ENCODE measurements at regions not wholly inside any gene's neighbourhood (a gene's known extent, or its start where the extent isn't known, plus 50 kb on each side); places are given as distances from the start of the nearest gene placed in this dataset.

DNA sequence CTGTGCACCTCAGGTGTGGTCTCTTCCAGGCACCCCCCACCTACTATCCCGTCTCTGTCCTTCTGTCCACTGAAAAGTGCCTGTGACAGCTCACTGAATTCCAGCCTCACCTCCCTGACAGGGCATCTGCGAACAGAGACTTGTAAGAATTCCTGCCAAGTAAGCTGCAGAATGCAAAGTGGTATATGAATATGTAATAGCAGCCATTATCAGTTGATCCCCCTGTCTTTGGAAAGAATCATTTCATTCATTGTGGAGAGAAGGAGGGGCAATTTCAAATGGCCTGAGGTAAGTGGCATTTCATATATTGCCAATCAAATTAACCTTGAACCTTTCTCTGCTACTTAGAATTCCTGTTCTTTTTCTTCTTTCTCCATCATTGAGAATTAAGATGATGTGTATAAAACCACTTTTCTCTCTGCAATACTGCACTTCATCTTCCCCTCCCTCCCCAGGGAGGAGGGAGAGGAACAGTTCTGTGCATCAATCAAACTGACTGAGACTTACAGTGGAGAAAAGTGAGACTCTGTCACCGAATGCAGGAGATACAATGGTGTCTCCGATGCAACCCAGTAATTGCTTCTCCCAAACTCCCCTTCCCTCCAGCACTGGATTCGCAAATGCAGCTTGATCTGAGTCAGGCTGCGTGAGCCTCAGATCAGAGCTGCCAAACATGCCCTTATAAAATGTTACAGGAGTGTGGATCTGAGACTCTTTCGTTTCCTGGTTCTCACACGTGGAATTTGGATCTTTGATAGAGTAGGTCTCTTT lies 91.7 kb downstream of the SLC10A2 start:
- TF ChIP-seq, protein P1, sequence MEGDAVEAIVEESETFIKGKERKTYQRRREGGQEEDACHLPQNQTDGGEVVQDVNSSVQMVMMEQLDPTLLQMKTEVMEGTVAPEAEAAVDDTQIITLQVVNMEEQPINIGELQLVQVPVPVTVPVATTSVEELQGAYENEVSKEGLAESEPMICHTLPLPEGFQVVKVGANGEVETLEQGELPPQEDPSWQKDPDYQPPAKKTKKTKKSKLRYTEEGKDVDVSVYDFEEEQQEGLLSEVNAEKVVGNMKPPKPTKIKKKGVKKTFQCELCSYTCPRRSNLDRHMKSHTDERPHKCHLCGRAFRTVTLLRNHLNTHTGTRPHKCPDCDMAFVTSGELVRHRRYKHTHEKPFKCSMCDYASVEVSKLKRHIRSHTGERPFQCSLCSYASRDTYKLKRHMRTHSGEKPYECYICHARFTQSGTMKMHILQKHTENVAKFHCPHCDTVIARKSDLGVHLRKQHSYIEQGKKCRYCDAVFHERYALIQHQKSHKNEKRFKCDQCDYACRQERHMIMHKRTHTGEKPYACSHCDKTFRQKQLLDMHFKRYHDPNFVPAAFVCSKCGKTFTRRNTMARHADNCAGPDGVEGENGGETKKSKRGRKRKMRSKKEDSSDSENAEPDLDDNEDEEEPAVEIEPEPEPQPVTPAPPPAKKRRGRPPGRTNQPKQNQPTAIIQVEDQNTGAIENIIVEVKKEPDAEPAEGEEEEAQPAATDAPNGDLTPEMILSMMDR (conservative IDR thresholded peaks at IDR 0.05), result no peak
- TF ChIP-seq EZH2 (IDR thresholded peaks at IDR 0.05; ENCODE audit: low read depth), result no peak
